ENCODE measurements at regions not wholly inside any gene's neighbourhood (a gene's known extent, or its start where the extent isn't known, plus 50 kb on each side); places are given as distances from the start of the nearest gene placed in this dataset.

GRCh38 chr3:635393-635792, 438.8 kb downstream of the CHL1 start:
- TF ChIP-seq CTCF (IDR thresholded peaks at IDR 0.05; ENCODE audit: low read depth, low read length) (no peak), POLR2A (IDR thresholded peaks at IDR 0.05; ENCODE audit: extremely low read depth, insufficient read length) (no peak), MAX (IDR thresholded peaks at IDR 0.05; ENCODE audit: low read depth, low read length) (no peak), MYC (IDR thresholded peaks at IDR 0.05; ENCODE audit: low read depth, low read length) (no peak)
